ENCODE measurements at regions not wholly inside any gene's neighbourhood (a gene's known extent, or its start where the extent isn't known, plus 50 kb on each side); places are given as distances from the start of the nearest gene placed in this dataset.

DNA sequence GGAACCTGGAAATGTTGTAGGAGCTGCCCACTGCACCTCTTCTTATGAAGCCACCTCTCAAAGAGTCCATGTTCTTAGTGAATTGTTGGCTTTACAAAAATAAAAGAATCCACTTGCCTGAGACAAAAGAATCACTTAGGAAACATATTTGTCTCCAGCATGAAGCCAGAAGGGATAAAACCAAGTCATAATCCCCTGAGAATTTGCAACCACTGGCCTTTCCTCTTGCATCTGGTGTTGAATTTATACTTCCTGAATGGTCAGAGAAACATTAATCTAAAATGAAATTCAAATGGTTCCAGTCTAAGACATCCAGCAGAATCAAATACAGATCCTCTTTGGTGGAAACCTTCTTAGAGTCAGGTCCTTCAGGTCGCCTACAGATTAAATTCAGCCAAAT, 192.5 kb upstream of the ECI2 start:
- ATAC-seq: no peak
- TF ChIP-seq PPARA (CRISPR knock-in tag; IDR thresholded peaks at IDR 0.05; ENCODE audit: borderline replicate concordance): no peak
- TF ChIP-seq, protein P1, sequence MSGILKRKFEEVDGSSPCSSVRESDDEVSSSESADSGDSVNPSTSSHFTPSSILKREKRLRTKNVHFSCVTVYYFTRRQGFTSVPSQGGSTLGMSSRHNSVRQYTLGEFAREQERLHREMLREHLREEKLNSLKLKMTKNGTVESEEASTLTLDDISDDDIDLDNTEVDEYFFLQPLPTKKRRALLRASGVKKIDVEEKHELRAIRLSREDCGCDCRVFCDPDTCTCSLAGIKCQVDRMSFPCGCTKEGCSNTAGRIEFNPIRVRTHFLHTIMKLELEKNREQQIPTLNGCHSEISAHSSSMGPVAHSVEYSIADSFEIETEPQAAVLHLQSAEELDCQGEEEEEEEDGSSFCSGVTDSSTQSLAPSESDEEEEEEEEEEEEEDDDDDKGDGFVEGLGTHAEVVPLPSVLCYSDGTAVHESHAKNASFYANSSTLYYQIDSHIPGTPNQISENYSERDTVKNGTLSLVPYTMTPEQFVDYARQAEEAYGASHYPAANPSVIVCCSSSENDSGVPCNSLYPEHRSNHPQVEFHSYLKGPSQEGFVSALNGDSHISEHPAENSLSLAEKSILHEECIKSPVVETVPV (CRISPR knock-in tag; IDR thresholded peaks at IDR 0.05): no peak

DNA sequence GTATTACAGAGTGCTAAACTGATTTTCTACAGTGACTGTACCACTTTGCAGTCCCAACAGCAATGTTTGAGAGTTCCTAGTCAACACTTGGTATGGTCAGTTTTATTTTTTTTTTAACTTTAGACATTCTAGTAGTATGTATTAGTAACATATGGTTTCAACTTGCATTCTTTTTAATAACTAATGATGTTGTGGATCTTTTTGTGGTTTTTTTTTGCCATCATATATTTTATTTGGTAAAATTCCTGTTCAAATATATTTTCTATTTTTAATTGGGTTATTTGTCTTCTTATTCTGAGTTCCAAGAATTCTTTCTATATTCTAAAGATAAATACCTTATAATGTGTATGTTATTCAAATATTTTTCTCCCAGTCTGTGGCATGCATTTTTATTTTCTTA, 189.4 kb upstream of the ECI2 start:
- no peak for ATAC-seq
- TF ChIP-seq, protein P1 (CRISPR knock-in tag; IDR thresholded peaks at IDR 0.05): no peak
- TF ChIP-seq CSDC2 (CRISPR knock-in tag; IDR thresholded peaks at IDR 0.05) (no peak), ZC3H10 (CRISPR knock-in tag; IDR thresholded peaks at IDR 0.05) (no peak), ZFP3 (CRISPR knock-in tag; IDR thresholded peaks at IDR 0.05) (no peak), ARNTL (CRISPR knock-in tag; IDR thresholded peaks at IDR 0.05; ENCODE audit: borderline replicate concordance, low read depth) (no peak), TCF4 (CRISPR knock-in tag; IDR thresholded peaks at IDR 0.05; ENCODE audit: borderline replicate concordance) (no peak)
- TF ChIP-seq, protein P2, sequence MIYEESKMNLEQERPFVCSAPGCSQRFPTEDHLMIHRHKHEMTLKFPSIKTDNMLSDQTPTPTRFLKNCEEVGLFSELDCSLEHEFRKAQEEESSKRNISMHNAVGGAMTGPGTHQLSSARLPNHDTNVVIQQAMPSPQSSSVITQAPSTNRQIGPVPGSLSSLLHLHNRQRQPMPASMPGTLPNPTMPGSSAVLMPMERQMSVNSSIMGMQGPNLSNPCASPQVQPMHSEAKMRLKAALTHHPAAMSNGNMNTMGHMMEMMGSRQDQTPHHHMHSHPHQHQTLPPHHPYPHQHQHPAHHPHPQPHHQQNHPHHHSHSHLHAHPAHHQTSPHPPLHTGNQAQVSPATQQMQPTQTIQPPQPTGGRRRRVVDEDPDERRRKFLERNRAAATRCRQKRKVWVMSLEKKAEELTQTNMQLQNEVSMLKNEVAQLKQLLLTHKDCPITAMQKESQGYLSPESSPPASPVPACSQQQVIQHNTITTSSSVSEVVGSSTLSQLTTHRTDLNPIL (CRISPR knock-in tag; IDR thresholded peaks at IDR 0.05; ENCODE audit: low read depth): no peak

DNA sequence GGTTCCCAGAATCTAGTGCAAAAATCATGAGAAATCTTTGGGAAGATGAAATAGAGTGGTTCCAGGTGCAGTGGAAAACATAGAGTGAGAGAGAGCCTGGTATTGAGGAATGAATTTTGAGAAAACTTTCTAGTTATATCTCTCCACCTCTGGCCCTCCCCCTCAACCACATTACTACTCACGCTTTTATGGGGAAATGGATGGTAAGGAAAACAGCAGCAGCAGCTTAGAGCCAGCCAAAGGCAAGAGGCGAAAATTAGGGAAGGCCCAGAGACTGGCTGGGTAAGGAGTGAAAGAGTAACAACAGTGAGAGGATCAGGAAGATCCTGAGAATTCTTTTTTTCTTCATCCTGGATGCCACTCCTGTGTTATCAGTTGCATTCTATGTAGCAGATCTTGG, 187.9 kb upstream of the ECI2 start:
- ATAC-seq: no peak
- TF ChIP-seq, protein P2 (CRISPR knock-in tag; IDR thresholded peaks at IDR 0.05; ENCODE audit: low read depth): no peak
- TF ChIP-seq TOX (CRISPR knock-in tag; IDR thresholded peaks at IDR 0.05; ENCODE audit: borderline replicate concordance) (no peak), SNAI2 (CRISPR knock-in tag; IDR thresholded peaks at IDR 0.05) (no peak), RARB (CRISPR knock-in tag; IDR thresholded peaks at IDR 0.05) (no peak), ZC3H10 (CRISPR knock-in tag; IDR thresholded peaks at IDR 0.05) (no peak)
- TF ChIP-seq, protein P1 (CRISPR knock-in tag; IDR thresholded peaks at IDR 0.05): no peak

DNA sequence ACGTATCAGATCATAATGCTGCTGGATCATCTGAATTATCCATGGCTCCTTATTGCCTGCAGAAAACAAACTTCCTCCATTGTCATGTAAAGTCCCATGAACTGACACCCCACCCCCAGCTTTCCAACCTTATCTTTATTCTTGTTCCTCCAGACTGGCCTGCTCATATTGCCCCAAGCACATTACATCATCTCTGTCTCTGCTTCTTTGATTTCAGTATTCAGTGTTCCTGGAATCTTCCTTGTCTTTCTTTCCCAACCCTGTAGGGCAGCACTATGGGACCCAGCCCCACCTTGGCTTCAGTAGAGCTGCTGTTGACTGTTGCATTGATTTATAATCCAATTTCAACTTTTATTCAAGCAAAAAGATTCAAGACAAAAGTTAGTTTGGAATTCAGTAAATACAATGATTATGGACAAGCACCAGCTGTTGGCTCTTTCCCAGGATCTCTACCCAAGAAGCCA, 187.5 kb upstream of the ECI2 start:
- no peak for ATAC-seq

More for the DNA sequence above, 187.5 kb upstream of the ECI2 start:
- TF ChIP-seq CSDC2 (CRISPR knock-in tag; IDR thresholded peaks at IDR 0.05): no peak
- TF ChIP-seq, protein P3, sequence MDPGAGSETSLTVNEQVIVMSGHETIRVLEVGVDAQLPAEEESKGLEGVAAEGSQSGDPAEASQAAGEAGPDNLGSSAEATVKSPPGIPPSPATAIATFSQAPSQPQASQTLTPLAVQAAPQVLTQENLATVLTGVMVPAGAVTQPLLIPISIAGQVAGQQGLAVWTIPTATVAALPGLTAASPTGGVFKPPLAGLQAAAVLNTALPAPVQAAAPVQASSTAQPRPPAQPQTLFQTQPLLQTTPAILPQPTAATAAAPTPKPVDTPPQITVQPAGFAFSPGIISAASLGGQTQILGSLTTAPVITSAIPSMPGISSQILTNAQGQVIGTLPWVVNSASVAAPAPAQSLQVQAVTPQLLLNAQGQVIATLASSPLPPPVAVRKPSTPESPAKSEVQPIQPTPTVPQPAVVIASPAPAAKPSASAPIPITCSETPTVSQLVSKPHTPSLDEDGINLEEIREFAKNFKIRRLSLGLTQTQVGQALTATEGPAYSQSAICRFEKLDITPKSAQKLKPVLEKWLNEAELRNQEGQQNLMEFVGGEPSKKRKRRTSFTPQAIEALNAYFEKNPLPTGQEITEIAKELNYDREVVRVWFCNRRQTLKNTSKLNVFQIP (CRISPR knock-in tag; IDR thresholded peaks at IDR 0.05; ENCODE audit: borderline replicate concordance, low read depth): no peak
- TF ChIP-seq GLIS3 (CRISPR knock-in tag; IDR thresholded peaks at IDR 0.05): no peak
- TF ChIP-seq, protein P2 (CRISPR knock-in tag; IDR thresholded peaks at IDR 0.05; ENCODE audit: low read depth): no peak
- no peak for TF ChIP-seq ZFP30 (CRISPR knock-in tag; IDR thresholded peaks at IDR 0.05)
- no peak for TF ChIP-seq PPARA (CRISPR knock-in tag; IDR thresholded peaks at IDR 0.05; ENCODE audit: borderline replicate concordance)
- no peak for TF ChIP-seq ESRRG (CRISPR knock-in tag; IDR thresholded peaks at IDR 0.05)
- no peak for TF ChIP-seq RARB (CRISPR knock-in tag; IDR thresholded peaks at IDR 0.05)
- no peak for TF ChIP-seq TCF4 (CRISPR knock-in tag; IDR thresholded peaks at IDR 0.05; ENCODE audit: borderline replicate concordance)
- TF ChIP-seq, protein P1 (CRISPR knock-in tag; IDR thresholded peaks at IDR 0.05): no peak
- no peak for TF ChIP-seq BACH2 (CRISPR knock-in tag; IDR thresholded peaks at IDR 0.05; ENCODE audit: borderline replicate concordance)
- no peak for TF ChIP-seq ZNF70 (CRISPR knock-in tag; IDR thresholded peaks at IDR 0.05)
- TF ChIP-seq ZC3H10 (CRISPR knock-in tag; IDR thresholded peaks at IDR 0.05): no peak
- TF ChIP-seq ZFP3 (CRISPR knock-in tag; IDR thresholded peaks at IDR 0.05): no peak
- no peak for TF ChIP-seq ZNF565 (CRISPR knock-in tag; conservative IDR thresholded peaks at IDR 0.05; ENCODE audit: low read depth)
- no peak for TF ChIP-seq OSR1 (CRISPR knock-in tag; IDR thresholded peaks at IDR 0.05)

Measured in SK-N-SH treated with all-trans-retinoic acid at 6 μM for 48 hours (cell line).